Neuronal stem cell (in vitro differentiated cells): ENCODE measurements at regions not wholly inside any gene's neighbourhood (a gene's known extent, or its start where the extent isn't known, plus 50 kb on each side); places are given as distances from the start of the nearest gene placed in this dataset.
"Not testable (repeated sequence)": the region's sequence is repeated elsewhere in the genome, so short reads cannot be mapped to it uniquely, and the experiment has no call there.

ENCODE experiments used
- DNase-seq: peaks from one replicate; pipeline ENCODE4 v3.0.0-alpha.2; 2013; ENCODE audit warnings: low spot score
- H2AFZ ChIP-seq: one replicate; pipeline ENCODE4 v1.6.1; 2013; ENCODE audit warnings: mild to moderate bottlenecking, low read length, inconsistent platforms
- H2AK5ac ChIP-seq: 2 replicates; pipeline ENCODE4 v1.6.1; 2013; ENCODE audit warnings: low read depth, mild to moderate bottlenecking, inconsistent platforms, low read length, moderate library complexity, mixed read lengths
- H2BK120ac ChIP-seq: 2 replicates; pipeline ENCODE4 v1.6.1; 2013; ENCODE audit warnings: low read depth, mild to moderate bottlenecking, inconsistent platforms, low read length, moderate library complexity, mixed read lengths
- H2BK12ac ChIP-seq: one replicate; pipeline ENCODE4 v1.6.1; 2013; ENCODE audit warnings: low read length, inconsistent platforms
- H2BK15ac ChIP-seq: 2 replicates; pipeline ENCODE4 v1.6.1; 2013; ENCODE audit warnings: mild to moderate bottlenecking, low read length, inconsistent platforms, mixed read lengths
- H2BK5ac ChIP-seq: one replicate; pipeline ENCODE4 v1.6.1; 2013; ENCODE audit warnings: inconsistent platforms, mild to moderate bottlenecking, low read length, moderate library complexity
- H3K14ac ChIP-seq: one replicate; pipeline ENCODE4 v1.6.1; 2013; ENCODE audit warnings: low read length, inconsistent platforms
- H3K18ac ChIP-seq: 2 replicates; pipeline ENCODE4 v1.6.1; 2013; ENCODE audit warnings: low read length, inconsistent platforms
- H3K23ac ChIP-seq: 2 replicates; pipeline ENCODE4 v1.6.1; 2013; ENCODE audit warnings: low read depth, mild to moderate bottlenecking, mixed read lengths, low read length, inconsistent platforms; ENCODE audit not compliant: poor library complexity
- H3K27ac ChIP-seq: replicated peaks from 3 replicates; pipeline ENCODE4 v1.5.1; 2013; ENCODE audit warnings: low read length, inconsistent platforms
- H3K27me3 ChIP-seq, 3 experiments: 2 replicates each; pipeline ENCODE4 v1.6.1; 2013; ENCODE audit warnings: low read length in 3 of 3, mild to moderate bottlenecking in 2 of 3, inconsistent platforms in 1 of 3, low read depth in 1 of 3, mixed read lengths in 1 of 3, moderate library complexity in 1 of 3; ENCODE audit not compliant: control insufficient read depth in 3 of 3, insufficient read depth in 3 of 3
- H3K36me3 ChIP-seq, 2 donors: replicated peaks in 1 of 2; 2 replicates each; pipeline ENCODE4 v1.6.1; 2013; ENCODE audit warnings: low read length in 2 of 2; ENCODE audit not compliant: control insufficient read depth in 2 of 2, insufficient read depth in 2 of 2
- H3K4ac ChIP-seq: 2 replicates; pipeline ENCODE4 v1.6.1; 2013; ENCODE audit warnings: inconsistent platforms, mild to moderate bottlenecking, low read length, moderate library complexity
- H3K4me1 ChIP-seq, 2 donors: 1 replicate in 1 of 2; 2 replicates in 1 of 2; pipeline ENCODE4 v1.6.1; 2013; ENCODE audit warnings: low read length in 2 of 2, low read depth in 1 of 2; ENCODE audit not compliant: control insufficient read depth in 2 of 2, insufficient read depth in 1 of 2
- H3K4me2 ChIP-seq: one replicate; pipeline ENCODE4 v1.6.1; 2013; ENCODE audit warnings: mild to moderate bottlenecking, low read length, inconsistent platforms; ENCODE audit not compliant: insufficient read depth, poor library complexity, severe bottlenecking
- H3K4me3 ChIP-seq, 2 donors: 2 replicates each; pipeline ENCODE4 v1.5.1; 2013; ENCODE audit warnings: low read length in 2 of 2, mild to moderate bottlenecking in 2 of 2, inconsistent platforms in 1 of 2, moderate library complexity in 1 of 2
- H3K79me1 ChIP-seq: one replicate; pipeline ENCODE4 v1.6.1; 2013; ENCODE audit warnings: low read depth, mild to moderate bottlenecking, inconsistent platforms, low read length, moderate library complexity
- H3K9ac ChIP-seq: one replicate; pipeline ENCODE4 v1.6.1; 2013; ENCODE audit warnings: mild to moderate bottlenecking, low read depth, low read length, inconsistent platforms; ENCODE audit not compliant: poor library complexity
- H3K9me3 ChIP-seq, 2 donors: replicated peaks in 1 of 2; 2 replicates each; pipeline versions ENCODE3 to v1.6.1; 2013; ENCODE audit warnings: low read length in 2 of 2, mild to moderate bottlenecking in 2 of 2, inconsistent platforms in 1 of 2, low read depth in 1 of 2, mixed read lengths in 1 of 2, moderate library complexity in 1 of 2; ENCODE audit not compliant: control insufficient read depth in 2 of 2, insufficient read depth in 1 of 2
- H4K8ac ChIP-seq: one replicate; pipeline ENCODE4 v1.6.1; 2013; ENCODE audit warnings: low read depth, mild to moderate bottlenecking, inconsistent platforms, low read length, moderate library complexity
- H4K91ac ChIP-seq: one replicate; pipeline ENCODE4 v1.6.1; 2013; ENCODE audit warnings: low read length, low read depth, mild to moderate bottlenecking, inconsistent platforms; ENCODE audit not compliant: poor library complexity
- WGBS, 2 donors: extraction: QIAGEN DNeasy Blood & Tissue Kit; methylation state at CpG; one replicate each; pipeline ENCODE4 v1.1.7; 2013; ENCODE audit warnings: missing lambda C conversion rate in 2 of 2, mixed read lengths in 1 of 2; ENCODE audit not compliant: insufficient read length in 2 of 2, insufficient replicate concordance in 1 of 2; ENCODE audit errors: extremely low coverage in 2 of 2; 5-methylcytosine and 5-hydroxymethylcytosine counted together

DNA sequence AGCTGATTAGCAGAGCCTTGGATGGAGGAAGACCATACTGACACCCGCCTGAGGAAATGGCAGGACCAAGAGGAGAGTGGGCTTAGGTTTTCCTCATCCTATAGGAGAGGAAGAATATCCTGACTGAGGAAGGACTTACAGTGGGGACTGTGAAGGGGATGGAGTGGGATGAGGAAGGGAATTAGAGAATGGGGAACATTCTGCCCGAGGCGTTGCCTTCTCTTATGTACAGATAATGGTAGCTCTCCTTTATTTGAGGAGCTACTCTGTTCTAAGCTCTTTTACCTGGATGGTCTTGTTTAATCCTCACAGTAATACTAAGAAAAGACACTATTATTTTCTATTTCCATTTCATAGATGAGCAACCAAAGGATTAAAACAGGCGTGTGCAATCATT, 56.0 kb downstream of the OLFML3 start:
- no peak overlapping the region for H3K27ac ChIP-seq
- no peak overlapping the region for H3K4me2 ChIP-seq
- H3K9ac ChIP-seq, result no peak overlapping the region
- H3K4me1 ChIP-seq, result peaks cover 0 to 16% of the 10 kb centered on the region in 2 donors
- H2BK15ac ChIP-seq, result no peak overlapping the region
- H2BK5ac ChIP-seq, result no peak overlapping the region
- no peak overlapping the region for H2BK120ac ChIP-seq
- no peak overlapping the region for H4K8ac ChIP-seq
- H2AFZ ChIP-seq, result no peak overlapping the region
- WGBS, 2 donors, result no CpG with 5 or more reads among the region's 4 CpGs
- peaks cover 0 to 29% (median 0%) of the 10 kb centered on the region in 3 experiments for H3K27me3 ChIP-seq
- no peaks in the 10 kb centered on the region for H3K36me3 ChIP-seq
- no peak overlapping the region for H3K4me3 ChIP-seq
- H3K18ac ChIP-seq, result no peak overlapping the region
- no peak overlapping the region for H3K23ac ChIP-seq
- no peak for DNase-seq
- H3K4ac ChIP-seq, result no peak overlapping the region
- H3K14ac ChIP-seq, result no peak overlapping the region
- H3K9me3 ChIP-seq, result peaks cover 0 to 2% of the 10 kb centered on the region in 2 donors
- H4K91ac ChIP-seq, result no peak overlapping the region
- H3K79me1 ChIP-seq, result no peaks in the 10 kb centered on the region
- peak overlapping the region; percentile 76 for H2BK12ac ChIP-seq
- no peak overlapping the region for H2AK5ac ChIP-seq

DNA sequence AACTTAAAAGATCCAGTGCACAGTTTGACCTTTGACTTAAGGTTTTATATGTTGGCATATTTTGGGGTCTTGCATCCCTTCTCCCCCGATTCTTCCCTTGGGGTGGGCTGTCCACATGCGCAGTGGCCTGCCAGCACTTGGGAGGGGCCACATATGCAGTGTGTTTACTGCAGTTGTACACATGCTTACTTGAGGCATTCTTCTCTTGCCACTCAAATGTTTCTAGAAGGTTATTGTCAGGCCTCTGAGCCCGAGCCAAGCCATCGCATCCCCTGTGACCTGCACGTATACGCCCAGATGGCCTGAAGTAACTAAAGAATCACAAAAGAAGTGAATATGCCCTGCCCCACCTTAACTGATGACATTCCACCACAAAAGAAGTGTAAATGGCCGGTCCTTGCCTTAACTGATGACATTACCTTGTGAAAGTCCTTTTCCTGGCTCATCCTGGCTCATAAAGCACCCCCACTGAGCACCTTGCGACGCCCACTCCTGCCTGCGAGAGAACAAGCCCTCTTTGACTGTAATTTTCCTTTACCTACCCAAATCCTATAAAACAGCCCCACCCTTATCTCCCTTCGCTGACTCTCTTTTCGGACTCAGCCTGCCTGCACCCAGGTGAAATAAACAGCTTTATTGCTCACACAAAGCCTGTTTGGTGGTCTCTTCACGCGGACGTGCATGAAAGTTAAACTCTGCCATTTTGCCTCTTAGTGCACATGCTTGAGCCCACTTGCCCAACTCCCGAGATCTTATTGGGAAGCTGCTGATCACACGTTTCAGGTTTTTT, 57.8 kb downstream of the OLFML3 start:
- Histone ChIP-seq H3K4me1 (peaks cover 0 to 16% of the 10 kb centered on the region in 2 donors), H3K27me3 (peaks cover 0 to 34% (median 0%) of the 10 kb centered on the region in 3 experiments)
- not testable (repeated sequence) for H3K4me2 ChIP-seq, H2AFZ ChIP-seq, H2BK5ac ChIP-seq, H2AK5ac ChIP-seq, H3K23ac ChIP-seq, H3K9me3 ChIP-seq, H3K36me3 ChIP-seq, H2BK120ac ChIP-seq, H3K27ac ChIP-seq, H4K8ac ChIP-seq, DNase-seq, H3K14ac ChIP-seq, H3K4ac ChIP-seq, H2BK15ac ChIP-seq, H4K91ac ChIP-seq, H2BK12ac ChIP-seq, H3K4me3 ChIP-seq, H3K9ac ChIP-seq, H3K18ac ChIP-seq, H3K79me1 ChIP-seq
- WGBS, 2 donors, result no CpG with 5 or more reads among the region's 17 CpGs

DNA sequence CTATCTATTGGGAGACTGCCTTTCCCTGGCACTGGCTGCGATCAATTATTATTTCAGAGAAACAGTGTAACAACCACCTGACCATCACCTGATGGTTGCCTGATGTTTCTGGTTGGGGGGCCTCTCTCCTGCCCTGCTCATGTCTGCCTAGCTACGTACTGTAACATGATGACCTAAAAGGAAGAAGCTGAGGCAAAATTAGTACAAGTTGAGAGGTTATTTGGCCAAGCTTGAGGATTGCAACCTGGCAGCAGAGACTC, 58.3 kb downstream of the OLFML3 start:
- WGBS, 2 donors, result no CpG with 5 or more reads among the region's 2 CpGs
- Histone ChIP-seq H4K91ac (no peak overlapping the region), H3K27ac (no peak overlapping the region), H3K4ac (no peak overlapping the region), H3K4me2 (no peak overlapping the region), H2BK5ac (no peak overlapping the region), H2AK5ac (no peak overlapping the region), H2BK15ac (no peak overlapping the region), H3K4me3 (no peak overlapping the region), H3K79me1 (no peaks in the 10 kb centered on the region), H3K36me3 (no peaks in the 10 kb centered on the region), H4K8ac (no peak overlapping the region), H3K4me1 (peaks cover 0 to 12% of the 10 kb centered on the region in 2 donors), H3K23ac (no peak overlapping the region), H3K9ac (no peak overlapping the region), H2BK120ac (no peak overlapping the region), H3K18ac (peak overlapping the region; percentile 39), H3K9me3 (peaks cover 0 to 2% of the 10 kb centered on the region in 2 donors), H3K14ac (no peak overlapping the region), H2AFZ (no peak overlapping the region), H2BK12ac (no peak overlapping the region), H3K27me3 (peaks cover 0 to 31% (median 0%) of the 10 kb centered on the region in 3 experiments)
- DNase-seq, result no peak

DNA sequence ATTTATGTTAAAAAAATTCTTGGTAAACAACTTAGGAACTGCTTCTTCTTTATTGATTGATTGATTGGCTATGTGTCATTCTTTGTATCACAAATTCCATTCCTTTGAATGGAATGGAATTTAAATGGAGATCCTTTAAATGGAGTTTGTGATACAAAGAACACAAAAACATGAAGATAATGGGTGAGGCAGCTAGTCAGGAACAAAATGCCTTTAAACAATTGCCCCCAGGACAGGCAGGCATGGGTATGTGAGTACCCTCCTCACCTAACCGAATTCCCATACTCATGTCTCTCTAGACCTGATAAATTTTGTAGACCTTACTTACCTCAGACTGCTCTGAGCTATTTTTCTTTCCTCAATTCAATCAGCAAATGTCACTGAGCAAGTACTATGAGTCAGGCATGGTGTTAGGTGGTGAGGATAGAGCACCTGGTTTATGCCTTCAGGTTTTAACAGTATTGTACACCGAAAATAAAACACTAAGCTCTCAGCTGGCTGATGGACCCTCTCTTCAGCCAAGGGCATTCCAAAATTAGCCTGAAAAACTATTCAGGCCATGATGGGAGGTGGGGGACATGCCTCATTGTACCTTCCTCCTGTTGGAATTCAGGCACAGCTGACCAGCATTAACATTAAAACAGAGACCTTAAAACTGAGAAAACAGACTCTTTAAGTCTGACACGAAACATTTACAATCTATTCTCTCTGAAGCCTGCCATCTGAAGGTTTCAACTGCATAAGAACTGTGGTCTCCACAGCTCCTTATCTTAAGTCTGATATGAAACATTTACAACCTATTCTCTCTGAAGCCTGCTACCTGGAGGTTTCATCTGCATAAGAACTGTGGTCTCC, 58.9 kb downstream of the OLFML3 start:
- no peak overlapping the region for H3K9ac ChIP-seq
- no peak overlapping the region for H3K14ac ChIP-seq
- no peak overlapping the region for H2BK15ac ChIP-seq
- H2AK5ac ChIP-seq, result no peak overlapping the region
- no peak overlapping the region for H3K4ac ChIP-seq
- no peak overlapping the region for H2BK5ac ChIP-seq
- no peak overlapping the region for H4K8ac ChIP-seq
- H3K9me3 ChIP-seq, result peaks cover 0 to 2% of the 10 kb centered on the region in 2 donors
- H4K91ac ChIP-seq, result no peak overlapping the region
- no peak overlapping the region for H3K18ac ChIP-seq
- no peaks in the 10 kb centered on the region for H3K79me1 ChIP-seq
- H3K4me2 ChIP-seq, result no peak overlapping the region
- H3K36me3 ChIP-seq, result no peaks in the 10 kb centered on the region
- no peak overlapping the region for H3K23ac ChIP-seq
- WGBS, 2 donors, result no CpG with 5 or more reads among the region's 3 CpGs
- H2BK120ac ChIP-seq, result no peak overlapping the region
- H3K4me3 ChIP-seq, result no peak overlapping the region
- no peak for DNase-seq
- no peak overlapping the region for H2BK12ac ChIP-seq
- no peak overlapping the region for H3K27ac ChIP-seq
- no peak overlapping the region for H2AFZ ChIP-seq
- peaks cover 3 to 10% of the 10 kb centered on the region in 2 donors for H3K4me1 ChIP-seq
- peaks cover 0 to 31% (median 0%) of the 10 kb centered on the region in 3 experiments for H3K27me3 ChIP-seq
